ENCODE measurements at regions not wholly inside any gene's neighbourhood (a gene's known extent, or its start where the extent isn't known, plus 50 kb on each side); places are given as distances from the start of the nearest gene placed in this dataset.

- no peak for TF ChIP-seq CTCF (IDR thresholded peaks at IDR 0.05; ENCODE audit: insufficient read depth, low read depth, low read length)
- no peak for TF ChIP-seq EZH2 (IDR thresholded peaks at IDR 0.05; ENCODE audit: insufficient read depth, low read length)
Measured at GRCh38 chr6:8551993-8552392, 116.6 kb upstream of the SLC35B3 start.
